Activated naive CD4-positive, alpha-beta T cell treated with anti-CD3 and anti-CD28 coated beads for 36 hours (primary cell): ENCODE measurements at regions not wholly inside any gene's neighbourhood (a gene's known extent, or its start where the extent isn't known, plus 50 kb on each side); places are given as distances from the start of the nearest gene placed in this dataset.
"Not testable (repeated sequence)": the region's sequence is repeated elsewhere in the genome, so short reads cannot be mapped to it uniquely, and the experiment has no call there.

Experiments
- CTCF ChIA-PET: fragments of 350-600 bp; sonication (Branson Sonifier 250); formaldehyde crosslinking; loops from one replicate; lab custom pipeline; 2021; ENCODE audit warnings: antibody characterized with exemption; lab: Charles Lee
- DNase-seq: peaks from one replicate; pipeline ENCODE4 v3.0.0-alpha.2; 2020
- H3K27ac Mint-ChIP-seq: one replicate; pipeline ENCODE4 v1.8.0; 2021; ENCODE audit warnings: mild to moderate bottlenecking, mixed read lengths
- H3K27me3 Mint-ChIP-seq: one replicate; pipeline ENCODE4 v1.8.0; 2021; ENCODE audit warnings: low read depth, mixed read lengths
- H3K36me3 Mint-ChIP-seq: one replicate; pipeline ENCODE4 v1.8.0; 2021; ENCODE audit warnings: low read depth, mixed read lengths
- H3K4me1 Mint-ChIP-seq: one replicate; pipeline ENCODE4 v1.8.0; 2021; ENCODE audit warnings: low read depth, mixed read lengths
- H3K4me3 Mint-ChIP-seq: one replicate; pipeline ENCODE4 v1.8.0; 2021; ENCODE audit warnings: mild to moderate bottlenecking, moderate library complexity, mixed read lengths
- H3K9me3 Mint-ChIP-seq: one replicate; pipeline ENCODE4 v1.8.0; 2021; ENCODE audit warnings: mixed read lengths
- intact Hi-C: fragments of 100-400 bp; cut with micrococcal nuclease; formaldehyde crosslinking; loops from one replicate; pipeline ENCODE4 v1.15.1; 2023

- Mint-ChIP-seq H3K27me3 (no peaks in the 10 kb centered on the region), H3K36me3 (no peaks in the 10 kb centered on the region), H3K9me3 (peaks cover 4% of the 10 kb centered on the region), H3K27ac (no peak overlapping the region), H3K4me3 (no peak overlapping the region), H3K4me1 (no peaks in the 10 kb centered on the region)
- DNase-seq = no peak
- intact Hi-C loops = no loop called here
- CTCF ChIA-PET = no interaction called here
Observed at GRCh38 chr4:179007755-179008154, 1565.5 kb upstream of the AGA start.

GRCh38 chr4:179017581-179017980 lies 1575.3 kb upstream of the AGA start:
- Mint-ChIP-seq H3K27me3 (no peaks in the 10 kb centered on the region), H3K9me3 (peaks cover 7% of the 10 kb centered on the region), H3K36me3 (no peaks in the 10 kb centered on the region), H3K4me1 (no peaks in the 10 kb centered on the region), H3K4me3 (no peak overlapping the region), H3K27ac (no peak overlapping the region)
- intact Hi-C loops = no loop called here
- DNase-seq = no peak
- CTCF ChIA-PET = no interaction called here

- Mint-ChIP-seq H3K4me3 (no peak overlapping the region), H3K27ac (no peak overlapping the region), H3K36me3 (no peaks in the 10 kb centered on the region), H3K4me1 (no peaks in the 10 kb centered on the region), H3K9me3 (peaks cover 8% of the 10 kb centered on the region), H3K27me3 (no peaks in the 10 kb centered on the region)
- intact Hi-C loops = no loop called here
- no peak for DNase-seq
- CTCF ChIA-PET = no interaction called here
Observed at GRCh38 chr4:179027569-179027968, 1585.3 kb upstream of the AGA start.

- intact Hi-C loops = no loop called here
- peaks cover 8% of the 10 kb centered on the region for H3K9me3 Mint-ChIP-seq
- DNase-seq = no peak
- H3K27ac Mint-ChIP-seq = no peak overlapping the region
- CTCF ChIA-PET = no interaction called here
- H3K4me1 Mint-ChIP-seq = no peaks in the 10 kb centered on the region
- H3K4me3 Mint-ChIP-seq = no peak overlapping the region
- no peaks in the 10 kb centered on the region for H3K27me3 Mint-ChIP-seq
- no peaks in the 10 kb centered on the region for H3K36me3 Mint-ChIP-seq
Observed at GRCh38 chr4:179028321-179028720, 1586.1 kb upstream of the AGA start.

DNA sequence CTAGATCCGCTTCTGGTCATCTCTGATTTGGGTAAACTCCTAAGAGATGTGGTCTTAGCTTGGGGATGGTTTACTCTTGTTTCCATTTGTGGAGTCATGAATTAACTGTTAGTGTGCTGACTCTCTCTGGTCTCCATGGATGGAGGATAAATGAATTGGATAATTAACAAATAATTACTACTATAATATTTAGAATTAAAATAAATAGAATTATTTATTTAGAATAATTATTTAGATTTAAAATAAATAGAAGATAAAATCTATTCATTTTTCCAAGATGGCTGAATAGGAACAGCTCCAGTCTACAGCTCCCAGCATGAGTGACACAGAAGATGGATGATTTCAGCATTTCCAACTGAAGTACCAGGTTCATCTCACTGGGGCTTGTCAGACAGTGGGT lies 1587.4 kb upstream of the AGA start:
- Mint-ChIP-seq H3K9me3 (peaks cover 13% of the 10 kb centered on the region), H3K36me3 (no peaks in the 10 kb centered on the region), H3K27me3 (no peaks in the 10 kb centered on the region), H3K4me3 (no peak overlapping the region), H3K4me1 (no peaks in the 10 kb centered on the region), H3K27ac (no peak overlapping the region)
- no peak for DNase-seq
- intact Hi-C loops = no loop called here
- CTCF ChIA-PET = no interaction called here

GRCh38 chr4:179040259-179040658 lies 1598.0 kb upstream of the AGA start:
- Mint-ChIP-seq H3K9me3 (no peaks in the 10 kb centered on the region), H3K4me1 (no peaks in the 10 kb centered on the region), H3K27ac (no peak overlapping the region), H3K36me3 (no peaks in the 10 kb centered on the region), H3K27me3 (no peaks in the 10 kb centered on the region), H3K4me3 (no peak overlapping the region)
- intact Hi-C loops = no loop called here
- DNase-seq = no peak
- CTCF ChIA-PET = interaction anchor here (0.7 kb wide), 1 partner anchor 9 kb away, joined by 3 read pairs; no protein-coding TSS in a partner anchor

GRCh38 chr4:179048839-179049453 lies 1606.7 kb upstream of the AGA start:
- no peak for DNase-seq
- H3K27ac Mint-ChIP-seq = no peak overlapping the region
- no peaks in the 10 kb centered on the region for H3K4me1 Mint-ChIP-seq
- peaks cover 4% of the 10 kb centered on the region for H3K9me3 Mint-ChIP-seq
- H3K4me3 Mint-ChIP-seq = no peak overlapping the region
- H3K36me3 Mint-ChIP-seq = no peaks in the 10 kb centered on the region
- H3K27me3 Mint-ChIP-seq = no peaks in the 10 kb centered on the region
- CTCF ChIA-PET = no interaction called here
- intact Hi-C loops = no loop called here

GRCh38 chr4:179051206-179051605 lies 1609.0 kb upstream of the AGA start:
- CTCF ChIA-PET = no interaction called here
- no peak for DNase-seq
- intact Hi-C loops = no loop called here
- Mint-ChIP-seq H3K36me3 (no peaks in the 10 kb centered on the region), H3K4me1 (no peaks in the 10 kb centered on the region), H3K9me3 (peaks cover 4% of the 10 kb centered on the region), H3K4me3 (no peak overlapping the region), H3K27me3 (no peaks in the 10 kb centered on the region), H3K27ac (no peak overlapping the region)

GRCh38 chr4:179059396-179059795 lies 1617.2 kb upstream of the AGA start:
- Mint-ChIP-seq H3K4me3 (no peak overlapping the region), H3K27ac (no peak overlapping the region), H3K27me3 (no peaks in the 10 kb centered on the region), H3K9me3 (no peaks in the 10 kb centered on the region), H3K4me1 (no peaks in the 10 kb centered on the region), H3K36me3 (no peaks in the 10 kb centered on the region)
- DNase-seq = no peak
- intact Hi-C loops = no loop called here
- CTCF ChIA-PET = no interaction called here

GRCh38 chr4:179066254-179066653 lies 1624.0 kb upstream of the AGA start:
- H3K27ac Mint-ChIP-seq, H3K27me3 Mint-ChIP-seq, H3K4me1 Mint-ChIP-seq, DNase-seq, H3K4me3 Mint-ChIP-seq, H3K36me3 Mint-ChIP-seq, H3K9me3 Mint-ChIP-seq, intact Hi-C loops, CTCF ChIA-PET: not testable (repeated sequence)

DNA sequence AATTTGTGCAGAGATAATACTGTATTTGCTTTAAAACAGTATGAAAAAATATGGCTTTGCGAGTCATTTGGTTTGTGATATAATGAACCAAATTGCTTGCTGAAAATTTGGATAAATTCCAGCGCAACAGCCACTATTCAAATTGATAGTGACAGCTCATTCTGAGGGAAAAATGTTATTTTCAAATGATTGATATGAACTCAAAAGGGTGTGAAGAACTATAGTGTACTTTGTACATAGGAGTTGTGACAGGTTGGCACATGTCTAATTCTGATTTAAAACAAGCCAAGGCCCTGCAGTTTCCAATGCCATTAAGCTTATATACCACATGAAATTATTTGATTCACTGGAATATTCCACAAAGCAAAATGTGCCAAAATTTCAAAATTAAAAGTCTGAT lies 1628.9 kb upstream of the AGA start:
- no peak overlapping the region for H3K4me3 Mint-ChIP-seq
- H3K27ac Mint-ChIP-seq = no peak overlapping the region
- H3K36me3 Mint-ChIP-seq = no peaks in the 10 kb centered on the region
- no peaks in the 10 kb centered on the region for H3K27me3 Mint-ChIP-seq
- CTCF ChIA-PET = no interaction called here
- no peaks in the 10 kb centered on the region for H3K4me1 Mint-ChIP-seq
- peaks cover 6% of the 10 kb centered on the region for H3K9me3 Mint-ChIP-seq
- no peak for DNase-seq
- intact Hi-C loops = no loop called here

GRCh38 chr4:179076865-179077264 lies 1634.6 kb upstream of the AGA start:
- CTCF ChIA-PET = no interaction called here
- no peaks in the 10 kb centered on the region for H3K36me3 Mint-ChIP-seq
- H3K27me3 Mint-ChIP-seq = no peaks in the 10 kb centered on the region
- no peak overlapping the region for H3K4me3 Mint-ChIP-seq
- no peaks in the 10 kb centered on the region for H3K4me1 Mint-ChIP-seq
- peaks cover 5% of the 10 kb centered on the region for H3K9me3 Mint-ChIP-seq
- no peak overlapping the region for H3K27ac Mint-ChIP-seq
- DNase-seq = no peak
- intact Hi-C loops = no loop called here

DNA sequence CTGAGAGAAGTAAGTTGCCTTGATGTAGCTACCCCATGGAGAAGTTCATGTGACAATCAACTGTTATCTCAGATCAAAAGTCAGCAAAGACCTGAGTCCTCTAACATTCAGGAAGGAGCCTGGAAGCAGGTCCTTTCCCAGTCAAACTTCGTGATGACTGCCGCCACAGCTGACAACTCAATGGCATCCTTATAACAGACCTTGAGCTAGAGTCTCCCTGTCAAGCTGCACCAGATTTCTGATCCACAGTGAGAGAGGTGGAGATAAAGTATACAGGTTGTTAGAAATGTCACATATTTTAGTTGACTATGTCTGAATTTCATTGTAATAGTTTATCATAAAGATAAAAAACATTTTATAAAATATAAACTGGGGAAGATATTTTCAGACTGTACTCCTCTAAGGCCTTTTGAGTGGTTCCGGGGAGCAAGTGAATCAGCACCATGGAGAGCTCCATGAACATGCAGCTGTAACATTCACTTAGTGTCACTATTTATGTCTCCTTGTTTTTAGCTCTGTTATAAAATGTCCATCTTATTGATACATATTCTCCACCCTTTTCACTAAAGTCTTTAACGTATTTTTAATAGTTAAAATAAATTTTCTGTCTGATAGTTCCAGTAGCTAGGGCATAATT lies 1653.5 kb upstream of the AGA start:
- Mint-ChIP-seq H3K27me3 (no peaks in the 10 kb centered on the region), H3K36me3 (no peaks in the 10 kb centered on the region), H3K4me3 (no peak overlapping the region), H3K27ac (no peak overlapping the region), H3K4me1 (no peaks in the 10 kb centered on the region), H3K9me3 (peaks cover 4% of the 10 kb centered on the region)
- CTCF ChIA-PET = no interaction called here
- intact Hi-C loops = no loop called here
- peak; percentile 12 for DNase-seq
